GM18907 (cell line): ENCODE measurements at regions not wholly inside any gene's neighbourhood (a gene's known extent, or its start where the extent isn't known, plus 50 kb on each side); places are given as distances from the start of the nearest gene placed in this dataset.
A peak's percentile ranks its signal among the peaks of the same experiment; 100 is the strongest.

Experiments
- ATAC-seq: cut with Tn5 transposase; IDR thresholded peaks from one replicate; pipeline ENCODE4 v1.9.1; 2021; ENCODE audit warnings: mild to moderate bottlenecking, moderate library complexity; ENCODE audit not compliant: unreplicated experiment

GRCh38 chr2:40886100-40886499 lies 434.2 kb upstream of the SLC8A1 start:
- ATAC-seq, result no peak

GRCh38 chr2:40886655-40887054 lies 434.8 kb upstream of the SLC8A1 start:
- no peak for ATAC-seq

- no peak for ATAC-seq
Measured at GRCh38 chr2:40896358-40896757, 444.5 kb upstream of the SLC8A1 start.

- no peak for ATAC-seq
Measured at GRCh38 chr2:40914666-40915065, 462.8 kb upstream of the SLC8A1 start.

GRCh38 chr2:40915651-40916050 lies 463.8 kb upstream of the SLC8A1 start:
- no peak for ATAC-seq

GRCh38 chr2:40935349-40935748 lies 483.5 kb upstream of the SLC8A1 start:
- ATAC-seq, result no peak

- no peak for ATAC-seq
Measured at GRCh38 chr2:40937284-40937683, 485.4 kb upstream of the SLC8A1 start.

GRCh38 chr2:40953341-40953740 lies 501.5 kb upstream of the SLC8A1 start:
- no peak for ATAC-seq

- ATAC-seq, result no peak
Measured at GRCh38 chr2:40955042-40955441, 503.2 kb upstream of the SLC8A1 start.

- no peak for ATAC-seq
Measured at GRCh38 chr2:40955635-40956034, 503.7 kb upstream of the SLC8A1 start.

- no peak for ATAC-seq
Measured at GRCh38 chr2:40957508-40957907, 505.6 kb upstream of the SLC8A1 start.

GRCh38 chr2:40962026-40962425 lies 510.1 kb upstream of the SLC8A1 start:
- no peak for ATAC-seq

- ATAC-seq, result no peak
Measured at GRCh38 chr2:40964509-40965250, 512.8 kb upstream of the SLC8A1 start.

- no peak for ATAC-seq
Measured at GRCh38 chr2:40967451-40967850, 515.6 kb upstream of the SLC8A1 start.

- ATAC-seq, result no peak
Measured at GRCh38 chr2:40975151-40975550, 523.3 kb upstream of the SLC8A1 start.

GRCh38 chr2:40997362-40997761 lies 545.5 kb upstream of the SLC8A1 start:
- ATAC-seq, result no peak

- no peak for ATAC-seq
Measured at GRCh38 chr2:41000374-41000773, 548.5 kb upstream of the SLC8A1 start.

GRCh38 chr2:41000906-41001305 lies 549.0 kb upstream of the SLC8A1 start:
- no peak for ATAC-seq

GRCh38 chr2:41004700-41005099 lies 552.8 kb upstream of the SLC8A1 start:
- no peak for ATAC-seq

GRCh38 chr2:41020358-41020757 lies 568.5 kb upstream of the SLC8A1 start:
- ATAC-seq, result no peak

- no peak for ATAC-seq
Measured at GRCh38 chr2:41024816-41025215, 572.9 kb upstream of the SLC8A1 start.

GRCh38 chr2:41026613-41027012 lies 574.7 kb upstream of the SLC8A1 start:
- peak; percentile 95 for ATAC-seq

- no peak for ATAC-seq
Measured at GRCh38 chr2:41027095-41027494, 575.2 kb upstream of the SLC8A1 start.
